Liver (tissue), 3 donors: ENCODE measurements at regions not wholly inside any gene's neighbourhood (a gene's known extent, or its start where the extent isn't known, plus 50 kb on each side); places are given as distances from the start of the nearest gene placed in this dataset.

Experiments used
- ATF3 ChIP-seq: IDR thresholded peaks from 2 replicates; pipeline ENCODE4 v1.6.1; 2016; ENCODE audit warnings: antibody characterized with exemption
- EGR1 ChIP-seq, 2 donors: IDR thresholded peaks; 2 replicates each; pipeline ENCODE4 v1.6.1; 2016 to 2018; ENCODE audit warnings: antibody characterized with exemption in 2 of 2, low read depth in 2 of 2
- FOXA1 ChIP-seq: IDR thresholded peaks from 2 replicates; pipeline ENCODE4 v1.6.1; 2016; ENCODE audit warnings: antibody characterized with exemption
- RAD21 ChIP-seq, 2 donors: IDR thresholded peaks; 2 replicates each; pipeline ENCODE4 v1.6.1; 2016; ENCODE audit warnings: antibody characterized with exemption in 2 of 2, mild to moderate bottlenecking in 2 of 2
- SP1 ChIP-seq: IDR thresholded peaks from 2 replicates; pipeline ENCODE4 v1.6.1; 2018; ENCODE audit warnings: antibody characterized with exemption, mild to moderate bottlenecking
- YY1 ChIP-seq: IDR thresholded peaks from 2 replicates; pipeline ENCODE4 v1.6.1; 2016; ENCODE audit warnings: antibody characterized with exemption, mild to moderate bottlenecking
- TF ChIP-seq, protein P1 (sequence below): fragments of 150-350 bp; IDR thresholded peaks from 2 replicates; pipeline ENCODE4 v1.5.1; 2017; ENCODE audit warnings: improper control_type of control experiment, low read depth, low read length; ENCODE audit not compliant: missing input control
- TF ChIP-seq, protein P2 (sequence below): IDR thresholded peaks from 2 replicates; pipeline ENCODE4 v1.6.1; 2016; ENCODE audit warnings: antibody characterized with exemption
- TF ChIP-seq, protein P3 (sequence below): IDR thresholded peaks from 2 replicates; pipeline ENCODE4 v1.6.1; 2016; ENCODE audit warnings: antibody characterized with exemption
- donor health status: healthy.
- donor health status: healthy.

DNA sequence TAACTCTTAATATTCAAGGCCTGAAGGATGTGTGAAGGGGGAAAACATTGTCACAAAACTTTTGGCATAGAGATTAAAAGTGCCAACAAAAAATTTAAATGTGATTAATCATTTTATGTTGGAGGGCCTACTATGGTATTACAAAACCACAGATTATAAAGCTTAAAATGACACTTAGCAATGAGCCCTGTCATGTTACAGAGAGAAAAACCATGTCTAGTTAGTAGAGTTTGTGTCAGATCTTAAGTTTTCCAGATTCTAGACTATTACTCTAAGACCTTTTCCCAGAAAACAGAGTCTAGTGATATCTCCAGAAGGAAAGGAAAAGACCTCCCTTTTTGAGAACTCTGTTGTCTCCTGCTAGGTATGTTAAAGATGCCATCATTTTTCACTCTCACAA is 239.1 kb upstream of the DKK2 start:
- TF ChIP-seq YY1 = no peak
- TF ChIP-seq EGR1 (IDR thresholded peaks at IDR 0.05; ENCODE audit: low read depth in 2 of 2) = no peak
- TF ChIP-seq, protein P1, sequence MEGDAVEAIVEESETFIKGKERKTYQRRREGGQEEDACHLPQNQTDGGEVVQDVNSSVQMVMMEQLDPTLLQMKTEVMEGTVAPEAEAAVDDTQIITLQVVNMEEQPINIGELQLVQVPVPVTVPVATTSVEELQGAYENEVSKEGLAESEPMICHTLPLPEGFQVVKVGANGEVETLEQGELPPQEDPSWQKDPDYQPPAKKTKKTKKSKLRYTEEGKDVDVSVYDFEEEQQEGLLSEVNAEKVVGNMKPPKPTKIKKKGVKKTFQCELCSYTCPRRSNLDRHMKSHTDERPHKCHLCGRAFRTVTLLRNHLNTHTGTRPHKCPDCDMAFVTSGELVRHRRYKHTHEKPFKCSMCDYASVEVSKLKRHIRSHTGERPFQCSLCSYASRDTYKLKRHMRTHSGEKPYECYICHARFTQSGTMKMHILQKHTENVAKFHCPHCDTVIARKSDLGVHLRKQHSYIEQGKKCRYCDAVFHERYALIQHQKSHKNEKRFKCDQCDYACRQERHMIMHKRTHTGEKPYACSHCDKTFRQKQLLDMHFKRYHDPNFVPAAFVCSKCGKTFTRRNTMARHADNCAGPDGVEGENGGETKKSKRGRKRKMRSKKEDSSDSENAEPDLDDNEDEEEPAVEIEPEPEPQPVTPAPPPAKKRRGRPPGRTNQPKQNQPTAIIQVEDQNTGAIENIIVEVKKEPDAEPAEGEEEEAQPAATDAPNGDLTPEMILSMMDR = no peak
- TF ChIP-seq, protein P2, sequence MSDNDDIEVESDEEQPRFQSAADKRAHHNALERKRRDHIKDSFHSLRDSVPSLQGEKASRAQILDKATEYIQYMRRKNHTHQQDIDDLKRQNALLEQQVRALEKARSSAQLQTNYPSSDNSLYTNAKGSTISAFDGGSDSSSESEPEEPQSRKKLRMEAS = no peak
- no peak for TF ChIP-seq RAD21 (IDR thresholded peaks at IDR 0.05)
- TF ChIP-seq ATF3 = no peak
- TF ChIP-seq FOXA1 = no peak
- TF ChIP-seq, protein P3, sequence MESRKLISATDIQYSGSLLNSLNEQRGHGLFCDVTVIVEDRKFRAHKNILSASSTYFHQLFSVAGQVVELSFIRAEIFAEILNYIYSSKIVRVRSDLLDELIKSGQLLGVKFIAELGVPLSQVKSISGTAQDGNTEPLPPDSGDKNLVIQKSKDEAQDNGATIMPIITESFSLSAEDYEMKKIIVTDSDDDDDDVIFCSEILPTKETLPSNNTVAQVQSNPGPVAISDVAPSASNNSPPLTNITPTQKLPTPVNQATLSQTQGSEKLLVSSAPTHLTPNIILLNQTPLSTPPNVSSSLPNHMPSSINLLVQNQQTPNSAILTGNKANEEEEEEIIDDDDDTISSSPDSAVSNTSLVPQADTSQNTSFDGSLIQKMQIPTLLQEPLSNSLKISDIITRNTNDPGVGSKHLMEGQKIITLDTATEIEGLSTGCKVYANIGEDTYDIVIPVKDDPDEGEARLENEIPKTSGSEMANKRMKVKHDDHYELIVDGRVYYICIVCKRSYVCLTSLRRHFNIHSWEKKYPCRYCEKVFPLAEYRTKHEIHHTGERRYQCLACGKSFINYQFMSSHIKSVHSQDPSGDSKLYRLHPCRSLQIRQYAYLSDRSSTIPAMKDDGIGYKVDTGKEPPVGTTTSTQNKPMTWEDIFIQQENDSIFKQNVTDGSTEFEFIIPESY = no peak
- no peak for TF ChIP-seq SP1
